Cardiac muscle cell (in vitro differentiated cells and primary cell): ENCODE measurements at regions not wholly inside any gene's neighbourhood (a gene's known extent, or its start where the extent isn't known, plus 50 kb on each side); places are given as distances from the start of the nearest gene placed in this dataset.

ENCODE experiments used
- DNase-seq, 2 donors: peaks; one replicate each; pipeline versions ENCODE4 v3.0.0 to v3.0.0-alpha.2; 2010 to 2017; ENCODE audit warnings: low read depth in 1 of 2, low spot score in 1 of 2
- H3K27ac ChIP-seq: fragments of 200-600 bp; sonication (generic); 2 replicates; pipeline ENCODE4 v1.5.1; 2016
- H3K27me3 ChIP-seq: fragments of 200-600 bp; sonication (generic); 2 replicates; pipeline ENCODE4 v1.6.0; 2016; ENCODE audit warnings: control low read depth
- H3K36me3 ChIP-seq: fragments of 200-600 bp; sonication (generic); 2 replicates; pipeline ENCODE4 v1.5.1; 2016; ENCODE audit warnings: control low read depth
- H3K4me1 ChIP-seq: fragments of 200-600 bp; sonication (generic); 2 replicates; pipeline ENCODE4 v1.8.1; 2017; ENCODE audit warnings: low read depth, mild to moderate bottlenecking, mixed run types
- H3K4me3 ChIP-seq: fragments of 200-600 bp; sonication (generic); 2 replicates; pipeline ENCODE4 v1.5.1; 2016; ENCODE audit warnings: mild to moderate bottlenecking
- H3K9me3 ChIP-seq: fragments of 200-600 bp; sonication (generic); 2 replicates; pipeline ENCODE4 v1.5.1; 2017; ENCODE audit warnings: low read depth, mild to moderate bottlenecking, control low read depth
- TF ChIP-seq, protein P1 (sequence below): IDR thresholded peaks from 2 replicates; pipeline ENCODE4 v1.5.1; 2012; ENCODE audit warnings: low read depth, mild to moderate bottlenecking, low read length

DNA sequence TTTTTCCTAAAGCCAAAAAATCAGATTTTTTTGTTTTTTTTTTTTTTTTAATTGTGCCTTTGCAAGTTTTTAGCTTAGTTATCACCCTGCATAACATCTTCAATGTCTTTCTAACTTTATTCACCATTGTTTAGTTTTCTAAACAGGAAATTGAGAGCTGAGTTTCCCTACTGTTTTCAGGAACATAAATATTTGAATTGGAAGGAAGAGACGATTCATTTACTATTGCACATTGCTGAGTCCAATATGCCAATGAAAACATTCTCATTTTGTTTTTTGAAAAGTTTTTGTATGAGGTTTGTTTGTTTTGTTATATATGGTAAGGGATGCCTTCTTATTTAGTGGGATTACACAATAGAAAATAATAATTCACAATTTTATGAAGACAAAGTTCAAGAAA is 148.4 kb downstream of the ANKRD50 start:
- Histone ChIP-seq H3K9me3 (no peaks in the 10 kb centered on the region), H3K27ac (no peak overlapping the region), H3K27me3 (no peaks in the 10 kb centered on the region), H3K4me1 (no peaks in the 10 kb centered on the region), H3K4me3 (no peak overlapping the region), H3K36me3 (no peaks in the 10 kb centered on the region)
- no peak for DNase-seq
- TF ChIP-seq, protein P1, sequence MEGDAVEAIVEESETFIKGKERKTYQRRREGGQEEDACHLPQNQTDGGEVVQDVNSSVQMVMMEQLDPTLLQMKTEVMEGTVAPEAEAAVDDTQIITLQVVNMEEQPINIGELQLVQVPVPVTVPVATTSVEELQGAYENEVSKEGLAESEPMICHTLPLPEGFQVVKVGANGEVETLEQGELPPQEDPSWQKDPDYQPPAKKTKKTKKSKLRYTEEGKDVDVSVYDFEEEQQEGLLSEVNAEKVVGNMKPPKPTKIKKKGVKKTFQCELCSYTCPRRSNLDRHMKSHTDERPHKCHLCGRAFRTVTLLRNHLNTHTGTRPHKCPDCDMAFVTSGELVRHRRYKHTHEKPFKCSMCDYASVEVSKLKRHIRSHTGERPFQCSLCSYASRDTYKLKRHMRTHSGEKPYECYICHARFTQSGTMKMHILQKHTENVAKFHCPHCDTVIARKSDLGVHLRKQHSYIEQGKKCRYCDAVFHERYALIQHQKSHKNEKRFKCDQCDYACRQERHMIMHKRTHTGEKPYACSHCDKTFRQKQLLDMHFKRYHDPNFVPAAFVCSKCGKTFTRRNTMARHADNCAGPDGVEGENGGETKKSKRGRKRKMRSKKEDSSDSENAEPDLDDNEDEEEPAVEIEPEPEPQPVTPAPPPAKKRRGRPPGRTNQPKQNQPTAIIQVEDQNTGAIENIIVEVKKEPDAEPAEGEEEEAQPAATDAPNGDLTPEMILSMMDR, result no peak

DNA sequence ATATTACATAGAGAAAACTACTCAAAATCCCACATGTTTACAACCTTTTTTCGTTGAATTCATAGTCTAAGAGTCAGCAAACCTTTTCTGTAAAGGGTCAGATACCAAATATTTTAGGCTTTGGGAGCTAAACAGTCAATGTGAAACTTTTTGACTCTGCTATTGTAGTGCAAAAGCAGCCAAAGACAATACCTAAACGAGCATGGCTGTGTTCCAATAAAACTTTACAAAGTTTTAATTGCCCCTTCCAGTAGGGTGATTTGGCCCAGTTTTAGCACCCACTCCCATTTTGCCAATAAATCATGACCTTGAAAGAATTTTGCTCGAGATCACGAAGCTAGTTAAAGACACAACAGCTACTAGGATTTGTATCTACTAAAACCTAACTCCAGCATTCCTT is 147.2 kb downstream of the ANKRD50 start:
- Histone ChIP-seq H3K27me3 (no peaks in the 10 kb centered on the region), H3K36me3 (no peaks in the 10 kb centered on the region), H3K9me3 (no peaks in the 10 kb centered on the region), H3K4me1 (no peaks in the 10 kb centered on the region), H3K27ac (no peak overlapping the region), H3K4me3 (no peak overlapping the region)
- TF ChIP-seq, protein P1, result no peak
- no peak for DNase-seq

DNA sequence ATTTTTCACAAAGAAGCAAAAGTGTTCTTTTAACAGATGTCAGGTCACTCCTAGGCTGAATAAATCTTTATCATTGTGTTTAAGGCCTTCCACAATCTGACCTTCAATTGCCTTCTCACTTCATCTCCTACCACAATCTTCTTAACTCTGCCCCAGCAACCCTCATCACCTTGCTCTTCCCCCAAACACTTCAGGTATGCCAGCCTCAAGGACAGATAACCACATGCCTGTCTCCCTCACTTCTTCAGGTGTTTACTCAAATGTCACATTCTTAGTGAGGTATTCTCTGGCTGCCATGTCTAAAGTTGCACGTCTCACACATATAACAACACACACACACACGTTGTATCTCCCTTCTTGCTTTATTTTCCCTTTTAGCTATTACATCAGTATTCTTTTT is 146.5 kb downstream of the ANKRD50 start:
- Histone ChIP-seq H3K27me3 (no peaks in the 10 kb centered on the region), H3K4me3 (no peak overlapping the region), H3K4me1 (no peaks in the 10 kb centered on the region), H3K9me3 (no peaks in the 10 kb centered on the region), H3K27ac (no peak overlapping the region), H3K36me3 (no peaks in the 10 kb centered on the region)
- TF ChIP-seq, protein P1, result no peak
- no peak for DNase-seq

DNA sequence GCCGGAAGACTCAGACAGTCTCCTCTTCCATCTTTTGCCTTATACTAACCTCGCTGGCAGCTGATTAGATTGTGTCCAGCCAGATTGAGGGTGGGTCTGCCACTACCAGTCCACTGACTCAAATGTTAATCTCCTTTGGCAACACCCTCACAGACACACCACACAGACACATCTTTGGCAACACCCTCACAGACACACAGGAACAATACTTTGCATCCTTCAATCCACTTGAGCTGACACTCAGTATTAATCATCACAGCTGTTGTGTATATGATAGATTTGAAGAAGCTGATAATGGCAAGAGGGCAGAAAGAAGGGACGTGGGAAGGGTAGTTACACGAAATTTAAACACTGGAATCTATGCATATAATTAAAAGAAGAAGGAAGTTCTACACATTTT is 139.5 kb downstream of the ANKRD50 start:
- H3K4me1 ChIP-seq, result peaks cover 2% of the 10 kb centered on the region
- H3K36me3 ChIP-seq, result no peaks in the 10 kb centered on the region
- DNase-seq, result no peak
- no peak overlapping the region for H3K27ac ChIP-seq
- TF ChIP-seq, protein P1, result no peak
- no peaks in the 10 kb centered on the region for H3K27me3 ChIP-seq
- no peaks in the 10 kb centered on the region for H3K9me3 ChIP-seq
- H3K4me3 ChIP-seq, result no peak overlapping the region

DNA sequence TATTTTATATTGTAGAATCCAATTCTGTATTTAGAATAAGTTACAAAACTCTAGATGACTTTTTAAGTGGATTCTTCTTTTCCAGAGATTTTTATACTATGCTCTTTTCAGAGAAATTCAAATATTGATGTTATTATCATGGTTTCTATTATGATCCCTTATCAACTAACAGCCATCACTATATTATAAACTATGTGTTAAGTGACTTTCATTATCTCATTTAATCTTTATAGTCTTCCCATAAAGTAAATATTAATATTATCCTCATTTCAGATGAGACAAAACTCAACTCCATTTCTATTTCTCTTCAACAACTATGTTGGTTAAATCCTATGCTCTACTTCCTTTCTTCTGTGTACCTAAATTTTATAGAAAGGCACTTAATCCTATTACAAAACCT is 132.6 kb downstream of the ANKRD50 start:
- Histone ChIP-seq H3K27me3 (no peaks in the 10 kb centered on the region), H3K9me3 (no peaks in the 10 kb centered on the region), H3K4me1 (no peaks in the 10 kb centered on the region), H3K4me3 (no peak overlapping the region), H3K36me3 (no peaks in the 10 kb centered on the region), H3K27ac (no peak overlapping the region)
- TF ChIP-seq, protein P1, result no peak
- DNase-seq, result no peak

DNA sequence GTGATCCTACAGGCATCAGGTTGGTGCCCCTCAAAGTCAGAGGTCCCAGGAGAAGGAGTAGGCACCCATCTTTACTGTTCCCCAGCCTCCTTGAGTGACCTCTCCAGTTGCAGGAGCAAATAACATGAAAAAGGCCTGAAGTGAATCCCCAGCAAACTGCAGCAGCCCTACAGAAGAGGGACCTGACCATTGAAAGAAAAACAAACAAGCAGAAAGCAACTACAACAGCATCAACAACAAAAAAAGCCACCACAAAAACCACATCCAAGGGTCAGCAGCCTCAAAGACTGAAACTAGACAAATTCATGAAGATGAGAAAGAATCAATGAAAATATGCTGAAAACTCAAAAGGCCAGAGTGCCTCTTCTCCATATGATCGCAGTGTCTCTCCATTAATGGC is 128.7 kb downstream of the ANKRD50 start:
- Histone ChIP-seq H3K9me3 (no peaks in the 10 kb centered on the region), H3K4me1 (no peaks in the 10 kb centered on the region), H3K27ac (no peak overlapping the region), H3K4me3 (no peak overlapping the region), H3K36me3 (no peaks in the 10 kb centered on the region), H3K27me3 (no peaks in the 10 kb centered on the region)
- no peak for DNase-seq
- TF ChIP-seq, protein P1, result no peak
